HG03575 (cell line): ENCODE measurements at regions not wholly inside any gene's neighbourhood (a gene's known extent, or its start where the extent isn't known, plus 50 kb on each side); places are given as distances from the start of the nearest gene placed in this dataset.

Experiments used
- ATAC-seq: cut with Tn5 transposase; IDR thresholded peaks from one replicate; pipeline ENCODE4 v1.9.1; 2021; ENCODE audit not compliant: unreplicated experiment, insufficient number of reproducible peaks, low FRiP score; ENCODE audit errors: extremely low read depth

DNA sequence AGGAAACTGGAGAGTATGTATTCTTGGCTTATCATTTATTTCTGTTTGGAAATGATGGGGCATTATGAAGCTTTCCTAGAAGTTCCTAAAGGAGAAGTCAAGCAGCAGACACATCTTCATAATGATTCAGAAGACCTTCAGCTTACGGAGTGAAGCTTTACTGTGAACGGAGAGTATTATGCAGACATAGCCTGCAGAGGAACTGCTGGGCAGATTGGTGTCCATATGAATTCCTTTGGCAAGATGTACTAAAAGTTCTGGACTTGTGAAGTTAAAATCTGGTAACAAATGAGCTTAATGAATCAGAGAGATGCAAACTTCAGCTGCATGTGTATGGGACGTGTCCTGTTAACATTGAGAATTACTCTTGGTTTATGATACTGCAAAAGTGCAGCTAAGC, 60.1 kb downstream of the NABP1 start:
- ATAC-seq = no peak

DNA sequence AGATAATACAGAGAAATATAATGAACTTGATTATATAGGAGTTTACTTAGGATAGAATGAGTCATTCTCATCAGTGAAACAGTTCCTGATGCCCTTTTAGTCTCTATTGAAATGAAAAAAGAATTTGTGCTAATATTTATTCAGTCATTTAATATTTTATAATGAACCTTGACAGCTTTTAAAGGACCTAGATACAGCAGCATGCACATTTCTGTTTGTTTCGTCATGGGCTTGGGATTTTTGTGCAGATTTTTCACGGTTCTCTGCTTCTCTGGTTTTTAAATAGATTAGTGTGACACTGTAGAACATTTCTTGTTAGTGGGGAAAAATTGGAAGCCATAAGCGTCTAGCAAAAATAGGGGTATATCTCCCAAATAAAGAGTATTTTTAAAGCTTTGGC, 60.7 kb downstream of the NABP1 start:
- ATAC-seq = no peak

DNA sequence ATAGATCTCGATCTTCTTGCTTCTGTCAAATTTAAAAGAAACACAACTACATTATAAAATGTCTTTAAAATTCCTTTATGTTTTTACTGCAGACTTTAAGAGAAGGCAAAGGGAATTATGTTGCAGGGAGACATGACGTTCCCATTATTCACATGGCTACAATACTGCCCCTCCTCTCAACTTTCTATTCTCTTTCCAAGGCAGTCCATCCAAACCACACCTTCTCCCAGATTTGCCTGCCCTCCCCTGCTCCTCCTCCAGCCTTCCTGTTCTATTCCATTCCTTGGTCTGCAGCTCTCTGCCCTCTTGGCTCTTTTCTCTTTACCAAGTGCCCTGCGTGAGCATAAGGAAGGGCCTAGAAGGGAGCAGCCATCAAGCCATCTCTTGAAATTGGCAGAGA, 61.3 kb downstream of the NABP1 start:
- no peak for ATAC-seq

DNA sequence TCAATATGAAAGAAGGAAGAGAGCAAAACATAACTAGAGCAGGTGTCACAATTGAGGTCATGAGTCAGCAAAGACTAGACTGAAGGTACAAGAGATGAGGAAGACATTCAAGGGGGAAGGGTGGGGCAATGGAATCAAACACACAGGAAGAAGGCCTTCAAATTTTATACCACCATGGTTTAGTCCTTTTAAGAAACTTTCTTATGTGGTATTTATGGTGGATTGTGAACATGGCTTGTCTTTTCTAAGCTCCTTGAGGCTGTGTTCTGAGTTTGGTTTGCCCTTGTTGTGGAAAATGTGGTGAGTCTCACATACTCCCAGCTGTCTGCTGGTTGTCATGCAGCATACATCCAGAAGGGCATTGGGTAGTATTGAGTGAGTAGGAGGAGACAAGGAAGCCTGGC, 62.1 kb downstream of the NABP1 start:
- peak; percentile 77 for ATAC-seq

DNA sequence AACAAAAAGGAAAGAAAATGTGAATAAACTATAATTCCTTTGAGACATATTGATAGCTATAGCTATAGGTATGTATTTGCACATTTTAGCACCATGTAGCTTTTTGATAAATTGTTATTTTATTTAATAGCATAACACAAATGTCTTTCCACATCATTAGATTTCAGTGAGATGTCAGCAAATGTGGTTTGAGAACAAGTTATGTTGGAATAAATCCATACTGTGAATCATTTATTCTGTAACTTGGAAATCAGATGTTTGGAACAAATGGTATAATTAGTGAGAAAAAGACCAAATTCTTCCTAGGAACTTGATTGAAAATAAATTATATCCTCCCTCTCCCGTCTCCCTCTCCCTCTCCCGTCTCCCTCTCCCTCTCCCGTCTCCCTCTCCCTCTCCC, 62.8 kb downstream of the NABP1 start:
- no peak for ATAC-seq

DNA sequence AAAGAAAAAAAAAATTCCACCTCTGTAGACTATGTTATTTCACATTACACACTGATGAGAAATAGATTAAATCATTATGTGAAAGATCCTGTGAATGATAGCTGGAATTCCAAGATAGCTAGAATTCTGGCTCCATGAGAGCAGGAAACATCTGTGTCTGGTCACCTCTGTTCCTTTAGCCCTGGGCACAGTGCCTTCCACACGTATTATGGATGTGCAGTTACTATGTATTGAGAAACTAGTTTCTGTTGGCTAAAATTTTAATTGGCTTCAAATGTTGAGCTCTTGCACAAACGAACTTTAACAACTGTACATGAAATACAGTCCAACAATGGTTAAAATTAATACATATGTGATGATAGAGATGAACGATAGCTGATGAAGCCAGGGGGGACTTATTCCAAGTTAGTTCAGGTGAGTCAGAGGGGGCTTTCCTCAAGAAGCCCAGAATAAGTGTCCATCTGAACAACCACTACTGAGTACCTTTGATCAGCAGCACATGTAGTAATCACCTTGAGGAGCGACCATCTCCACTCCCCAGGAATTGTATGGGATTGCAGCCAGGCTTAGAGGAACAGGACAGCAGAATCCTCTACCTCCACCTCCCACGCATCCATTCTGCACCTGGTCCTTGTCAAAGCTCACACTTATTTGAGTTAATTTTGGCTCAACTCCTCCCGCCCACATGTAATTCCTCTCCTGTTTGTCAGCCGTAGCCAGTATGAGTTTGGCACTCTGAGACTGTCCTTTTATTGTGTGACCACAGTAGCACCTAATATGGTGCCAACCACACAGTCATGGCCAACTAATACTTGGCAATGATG, 68.6 kb downstream of the NABP1 start:
- no peak for ATAC-seq

DNA sequence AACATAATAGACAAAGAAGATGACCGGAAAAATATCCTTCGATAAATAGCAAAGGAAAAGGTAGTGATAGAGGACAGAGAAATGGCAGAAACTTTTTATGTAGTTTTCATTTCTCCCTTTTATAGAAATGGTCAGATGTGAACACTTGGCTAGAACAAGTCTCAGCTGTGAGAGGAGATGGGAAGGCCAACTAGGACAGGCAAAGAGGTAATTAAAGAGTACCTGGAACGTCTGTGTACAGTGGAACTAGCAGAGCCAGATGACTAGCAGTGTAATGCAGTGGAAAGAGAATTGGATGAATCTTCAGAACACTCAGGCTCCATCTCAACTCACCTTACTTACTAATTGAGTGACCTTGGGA, 69.2 kb downstream of the NABP1 start:
- ATAC-seq = no peak

DNA sequence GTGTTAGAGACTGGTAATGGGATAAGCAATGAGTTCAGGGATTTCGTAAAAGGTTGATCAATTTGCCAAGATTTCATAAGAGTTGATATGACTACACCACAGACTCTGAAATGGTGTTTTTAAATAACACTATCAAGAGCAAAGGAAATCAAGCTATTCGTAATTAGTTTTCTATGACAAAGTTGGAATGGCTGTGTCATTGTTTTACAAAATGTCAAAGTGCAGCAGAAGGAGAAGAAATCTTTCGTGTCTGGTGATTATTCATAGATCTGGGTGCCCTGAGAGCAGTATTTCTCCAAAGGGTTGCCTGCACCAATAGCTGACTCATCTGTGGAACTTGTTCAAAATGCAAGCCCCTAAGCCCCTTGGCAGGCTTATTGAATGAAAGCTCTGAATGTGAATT, 70.1 kb downstream of the NABP1 start:
- no peak for ATAC-seq

DNA sequence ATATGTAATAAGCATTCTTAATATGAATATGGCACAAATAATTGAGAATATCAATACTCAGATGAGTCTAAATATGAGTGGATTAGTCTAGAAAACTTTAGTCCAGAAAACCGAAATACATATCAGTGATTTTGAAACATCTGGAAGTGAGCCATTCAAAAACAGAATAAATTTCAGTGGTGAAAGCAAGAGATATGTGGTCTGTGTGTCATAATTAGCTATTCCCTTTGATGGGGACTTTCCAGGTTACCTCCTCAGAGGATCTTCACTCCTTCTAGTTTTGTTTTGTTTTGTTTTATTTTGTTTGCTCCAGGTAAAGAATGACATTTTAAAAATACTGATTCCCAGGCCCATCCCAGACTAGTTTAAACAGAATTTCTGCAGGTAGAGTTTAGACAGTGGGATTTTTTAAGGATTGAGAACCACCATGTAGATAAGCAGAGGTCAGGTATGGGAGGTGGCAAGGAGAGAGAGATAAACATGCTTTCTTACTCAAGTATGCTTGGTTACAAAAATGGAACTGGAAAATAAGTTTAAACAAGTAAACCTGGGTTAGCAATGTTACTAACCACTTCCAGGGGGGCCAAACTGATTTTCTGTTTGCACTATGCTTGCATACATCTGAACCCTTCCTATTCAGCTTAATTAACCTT, 70.7 kb downstream of the NABP1 start:
- ATAC-seq = no peak

DNA sequence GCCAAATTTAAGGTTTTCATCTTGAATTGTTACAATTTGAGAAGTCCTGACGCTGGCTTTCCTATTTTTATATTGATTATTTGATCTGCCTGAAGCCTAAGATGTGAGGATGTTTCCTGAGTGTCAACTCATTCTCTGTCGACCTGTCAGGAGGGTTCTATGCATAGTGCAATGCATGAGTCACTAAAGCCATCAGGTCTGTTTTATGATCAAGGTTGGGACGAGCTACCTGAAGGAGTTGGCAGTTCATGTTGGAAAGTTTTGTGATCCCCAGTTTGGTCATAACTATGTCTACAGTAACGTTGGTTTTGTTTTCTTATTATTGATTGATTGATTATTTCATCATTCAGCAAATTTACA, 71.2 kb downstream of the NABP1 start:
- ATAC-seq = no peak

DNA sequence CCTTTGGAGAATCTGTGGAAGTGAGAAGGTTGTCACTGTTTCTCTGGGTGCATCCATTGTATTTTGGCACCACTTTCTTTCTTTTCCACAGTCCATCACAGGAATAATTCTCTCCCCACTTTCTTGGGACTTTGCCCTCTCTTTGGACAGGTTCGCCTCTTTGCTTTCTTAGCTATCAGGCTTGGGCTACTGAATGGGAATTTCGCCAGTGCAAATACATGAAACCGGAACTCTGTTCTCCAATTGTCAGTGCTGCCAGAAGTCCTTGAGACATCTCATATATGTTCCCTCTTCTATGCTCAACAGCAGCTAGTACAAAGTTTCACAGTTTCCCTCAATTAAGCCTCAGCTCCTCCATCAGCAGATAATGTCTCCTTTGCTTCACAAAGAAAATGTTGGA, 76.2 kb downstream of the NABP1 start:
- no peak for ATAC-seq

DNA sequence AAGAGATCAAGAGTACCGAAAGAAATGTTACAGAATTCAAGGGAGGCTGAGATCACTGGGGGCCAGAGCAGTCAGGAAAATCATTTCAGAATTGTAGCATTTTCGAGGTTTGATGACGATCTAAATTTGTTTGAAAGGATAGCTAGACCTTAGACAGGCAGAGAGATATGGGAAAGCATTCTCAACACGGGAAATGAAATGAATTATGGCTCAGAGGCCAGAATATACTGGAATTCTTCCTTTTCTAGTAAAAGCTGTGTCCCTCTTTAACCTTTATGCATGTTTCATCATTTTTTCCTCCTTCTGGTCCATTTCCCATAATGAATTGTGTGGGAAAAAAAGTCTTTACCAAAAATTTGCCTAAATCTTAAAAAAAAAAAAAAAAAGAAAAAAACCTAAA, 78.8 kb downstream of the NABP1 start:
- ATAC-seq = no peak

DNA sequence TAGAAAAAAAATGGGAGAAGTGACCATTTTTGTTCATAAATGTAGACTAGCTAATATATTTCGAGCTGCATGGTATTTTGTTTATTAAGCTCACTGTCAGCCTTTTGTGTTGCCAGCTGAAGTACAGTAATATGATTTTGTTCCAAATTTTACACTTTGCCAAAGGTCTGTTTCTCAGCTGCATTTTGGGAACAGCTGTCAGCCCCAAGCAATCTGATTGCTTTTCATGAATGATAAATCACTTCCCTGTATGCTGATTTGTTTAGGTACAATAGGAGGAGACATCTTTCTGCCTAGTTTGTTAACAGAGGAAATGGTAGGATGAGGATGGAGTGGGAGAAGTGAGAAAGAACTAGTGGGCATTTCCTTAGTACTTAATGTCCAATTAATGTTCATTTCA, 79.3 kb downstream of the NABP1 start:
- no peak for ATAC-seq

DNA sequence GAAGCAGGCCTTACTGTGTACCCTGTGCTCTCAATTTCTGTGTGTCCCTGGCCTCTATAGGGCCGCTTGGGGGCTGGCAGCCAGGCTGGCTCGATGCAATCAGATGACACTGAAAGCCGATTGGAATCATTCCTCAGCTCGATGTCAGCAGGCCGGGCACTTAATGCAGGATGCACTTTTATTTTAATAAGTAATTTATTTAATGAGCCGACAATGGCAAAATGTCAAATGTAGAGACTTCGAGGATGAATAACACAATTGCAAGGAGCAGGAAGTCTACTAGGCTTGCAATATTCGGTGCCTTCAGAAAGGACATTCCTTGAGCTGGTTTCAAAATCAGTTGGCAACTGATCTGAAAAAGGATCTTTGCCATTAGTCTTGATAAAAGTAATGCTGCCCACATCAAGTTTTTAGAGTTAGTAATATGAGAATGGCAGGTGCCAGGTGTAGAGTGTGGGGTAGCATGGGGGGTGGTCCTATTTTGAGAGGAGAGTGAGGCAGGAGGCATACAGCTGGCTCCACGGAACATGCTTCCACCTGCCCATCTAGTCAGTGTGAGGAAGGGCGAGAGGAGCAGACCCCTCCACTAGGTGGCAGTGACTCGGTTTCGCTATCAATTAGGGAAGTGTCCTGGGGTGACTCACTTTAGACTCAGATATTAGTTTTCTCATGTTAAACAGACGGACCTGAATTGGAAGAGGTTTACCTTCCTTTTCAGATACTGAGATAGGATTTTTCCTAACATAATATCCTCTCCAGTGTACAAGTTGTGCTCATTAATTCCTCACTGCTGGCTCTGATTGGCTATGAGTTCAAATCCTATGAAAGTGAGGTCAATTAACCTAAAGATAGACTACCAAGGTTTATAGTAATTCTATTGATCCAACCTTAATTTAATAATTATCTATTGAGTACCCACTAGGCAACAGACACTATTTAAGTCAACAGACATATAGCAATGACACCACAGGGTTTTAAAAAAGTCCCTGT, 80.9 kb downstream of the NABP1 start:
- peak; percentile 100 for ATAC-seq

DNA sequence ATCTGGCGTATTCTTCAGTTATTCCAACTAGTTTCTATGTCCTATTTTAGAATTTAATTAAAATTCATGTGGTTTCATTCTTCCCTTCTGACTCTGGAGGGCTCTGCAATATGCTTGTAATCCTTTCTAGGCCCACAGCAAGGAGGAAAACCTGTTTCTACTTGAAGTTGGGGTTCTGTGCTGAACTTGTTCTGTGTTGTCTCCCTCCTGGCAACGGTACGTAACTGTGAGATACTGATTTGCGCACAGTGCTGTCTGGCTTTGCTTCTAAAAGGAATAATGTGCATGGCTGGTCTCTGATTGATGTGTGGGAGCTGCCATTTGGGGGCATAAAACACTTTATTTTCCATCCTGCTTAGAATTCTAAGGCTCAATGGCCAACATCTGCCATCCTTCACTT, 81.7 kb downstream of the NABP1 start:
- no peak for ATAC-seq

DNA sequence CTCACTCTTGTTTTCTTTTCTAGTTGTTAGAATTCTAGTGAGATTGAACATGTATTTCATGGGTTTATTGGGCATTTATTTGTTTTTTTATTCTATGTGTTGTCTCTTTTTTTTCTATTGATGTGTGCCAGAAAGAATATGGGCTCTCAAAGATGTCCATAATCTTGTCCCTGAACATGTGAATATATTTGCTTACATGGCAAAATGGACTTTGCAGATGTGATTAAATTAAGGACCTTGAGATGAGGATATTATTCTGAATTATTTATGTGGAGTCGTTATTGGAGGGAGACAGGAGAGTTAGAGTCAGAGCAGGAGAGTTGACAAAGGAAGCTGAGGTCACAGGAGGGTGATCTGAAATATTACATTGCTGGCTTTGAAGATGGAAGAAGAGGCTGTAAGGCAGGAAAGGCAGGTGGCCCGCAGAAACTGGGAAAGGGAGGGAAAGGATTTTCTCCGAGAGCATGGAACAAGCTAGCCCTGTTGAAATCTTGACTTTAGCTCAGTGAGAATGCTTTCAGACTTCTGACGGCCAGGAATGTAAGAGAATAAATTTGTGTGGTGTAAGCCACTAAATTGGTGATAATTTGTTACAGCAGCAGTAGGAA, 82.8 kb downstream of the NABP1 start:
- no peak for ATAC-seq

DNA sequence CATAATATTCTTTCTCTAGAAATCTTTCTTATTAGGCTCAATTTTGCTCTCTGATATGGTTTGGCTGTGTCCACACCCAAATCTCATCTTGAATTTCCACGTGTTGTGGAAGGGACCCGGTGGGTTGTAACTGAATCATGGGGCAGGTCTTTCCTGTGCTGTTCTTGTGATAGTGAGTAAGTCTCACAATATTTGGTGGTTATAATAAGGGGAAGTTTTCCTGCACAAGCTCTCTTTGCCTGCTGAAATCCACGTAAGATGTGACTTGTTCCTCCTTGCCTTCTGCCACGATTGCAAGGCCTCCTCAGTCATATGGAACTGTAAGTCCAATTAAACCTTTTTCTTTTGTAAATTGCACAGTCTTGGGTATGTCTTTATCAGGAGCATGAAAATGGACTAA, 73.8 kb downstream of the CAVIN2 start:
- no peak for ATAC-seq

DNA sequence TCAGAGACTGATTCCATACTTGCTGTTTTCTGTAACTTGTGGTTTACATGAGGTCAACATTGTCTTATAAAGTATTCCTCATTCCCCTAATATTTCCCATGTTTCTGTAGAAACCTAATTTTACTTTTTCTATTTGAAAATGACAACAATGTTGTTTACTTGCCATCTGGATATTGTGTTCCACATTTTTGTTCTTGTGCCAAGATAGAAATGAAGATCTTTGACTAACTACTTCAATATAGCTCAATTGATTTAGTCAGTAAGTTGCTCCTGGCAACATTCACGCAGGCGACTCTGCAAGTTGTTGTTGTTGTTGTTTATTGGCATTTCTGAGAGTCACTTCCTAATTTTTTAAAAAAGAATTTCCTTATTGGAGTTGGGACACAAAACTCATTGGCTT, 69.5 kb downstream of the CAVIN2 start:
- no peak for ATAC-seq

DNA sequence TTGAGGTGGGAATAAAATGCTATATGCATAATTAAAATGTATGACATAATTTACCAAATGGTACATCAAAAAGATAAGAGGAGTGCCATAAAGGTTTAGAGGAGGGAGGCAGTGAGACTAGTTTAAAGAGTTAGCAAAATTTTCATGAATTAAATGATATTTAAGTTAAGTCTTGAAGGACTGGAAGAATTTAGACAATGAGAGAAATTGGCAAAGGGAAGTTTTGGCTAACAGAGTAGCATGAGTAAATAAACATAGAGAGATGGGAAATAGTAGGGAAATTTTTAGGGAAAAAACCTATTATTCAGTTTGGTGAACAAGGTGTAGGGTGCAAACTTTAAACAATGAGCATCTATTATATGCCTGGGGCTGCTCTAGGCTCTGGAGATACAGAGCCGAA, 68.8 kb downstream of the CAVIN2 start:
- no peak for ATAC-seq
